ENCODE measurements at regions not wholly inside any gene's neighbourhood (a gene's known extent, or its start where the extent isn't known, plus 50 kb on each side); places are given as distances from the start of the nearest gene placed in this dataset.

DNA sequence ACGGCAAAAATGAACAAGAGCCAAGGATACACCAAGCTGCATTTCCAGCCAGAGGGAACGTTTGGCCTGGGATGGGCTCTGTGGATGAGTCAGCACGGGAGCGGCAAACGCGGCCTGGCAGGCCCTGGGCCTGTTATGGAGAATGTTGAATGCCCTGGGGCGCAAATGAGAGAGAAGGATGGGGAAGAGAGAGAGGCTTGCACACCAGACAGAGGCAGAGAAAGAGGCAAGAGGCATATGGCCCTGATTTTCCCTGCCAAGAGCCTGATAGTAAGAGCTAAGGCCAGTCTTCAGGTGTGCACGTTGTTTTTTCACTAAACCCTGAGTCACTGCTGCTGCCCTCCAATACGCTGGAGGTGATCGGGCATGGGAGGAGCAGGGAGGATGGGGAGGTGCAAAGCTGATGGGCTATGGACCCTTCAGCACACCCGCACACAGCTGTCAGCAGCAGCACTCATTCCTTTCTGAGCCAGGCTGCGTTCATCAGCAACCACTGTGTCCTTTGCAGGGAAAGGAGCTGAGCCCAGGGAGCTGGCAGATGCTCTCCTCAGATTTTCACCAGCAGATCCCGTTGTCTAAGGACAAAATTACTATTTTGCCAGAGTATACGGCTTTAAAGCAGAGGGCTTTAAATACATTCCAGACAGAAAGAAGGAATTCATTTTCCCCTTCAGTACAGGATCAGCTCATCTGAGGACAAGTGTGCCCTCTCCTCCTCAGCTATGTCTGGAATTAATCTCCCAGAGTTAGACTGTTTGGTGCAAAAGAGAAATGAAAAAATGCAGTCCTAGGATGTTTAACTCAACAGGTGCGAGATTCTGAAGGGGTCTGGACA lies 61.7 kb upstream of the SLC22A23 start:
- peaks cover 0 to 2% of the 10 kb centered on the region in 2 donors for H3K9me3 Mint-ChIP-seq
- no peaks in the 10 kb centered on the region for H3K36me3 Mint-ChIP-seq
- H3K4me1 Mint-ChIP-seq = no peaks in the 10 kb centered on the region
- H3K4me3 Mint-ChIP-seq = no peak overlapping the region
- H3K27ac Mint-ChIP-seq = no peak overlapping the region
- DNase-seq (no peak), ATAC-seq (replicated peaks) (no peak)
- peaks cover 18 to 19% of the 10 kb centered on the region in 2 donors for H3K27me3 Mint-ChIP-seq

DNA sequence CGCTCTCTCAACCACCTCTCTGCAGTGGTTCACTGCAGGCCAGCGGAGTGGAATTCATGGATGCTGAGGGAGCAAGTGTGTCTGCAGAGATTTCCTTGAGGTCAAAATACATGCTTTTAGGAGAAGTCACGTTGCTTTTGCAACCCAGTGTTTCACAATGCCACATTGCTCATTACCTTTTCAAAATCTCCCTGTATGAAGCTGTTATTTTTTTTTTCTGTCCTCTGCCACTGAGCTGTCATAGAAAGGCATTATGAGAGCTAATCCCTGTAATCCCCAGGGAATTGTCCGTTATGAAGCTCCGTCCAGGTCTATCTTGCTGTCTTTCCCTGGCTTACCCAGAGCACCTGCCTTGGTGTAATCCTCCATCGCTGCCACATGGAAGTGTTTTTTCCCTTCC lies 60.5 kb upstream of the SLC22A23 start:
- Mint-ChIP-seq H3K4me1 (no peaks in the 10 kb centered on the region), H3K4me3 (no peak overlapping the region), H3K27me3 (peaks cover 24 to 29% of the 10 kb centered on the region in 2 donors), H3K27ac (no peak overlapping the region), H3K36me3 (no peaks in the 10 kb centered on the region), H3K9me3 (peaks cover 0 to 2% of the 10 kb centered on the region in 2 donors)
- no peak for DNase-seq
- no peak for ATAC-seq (replicated peaks)

DNA sequence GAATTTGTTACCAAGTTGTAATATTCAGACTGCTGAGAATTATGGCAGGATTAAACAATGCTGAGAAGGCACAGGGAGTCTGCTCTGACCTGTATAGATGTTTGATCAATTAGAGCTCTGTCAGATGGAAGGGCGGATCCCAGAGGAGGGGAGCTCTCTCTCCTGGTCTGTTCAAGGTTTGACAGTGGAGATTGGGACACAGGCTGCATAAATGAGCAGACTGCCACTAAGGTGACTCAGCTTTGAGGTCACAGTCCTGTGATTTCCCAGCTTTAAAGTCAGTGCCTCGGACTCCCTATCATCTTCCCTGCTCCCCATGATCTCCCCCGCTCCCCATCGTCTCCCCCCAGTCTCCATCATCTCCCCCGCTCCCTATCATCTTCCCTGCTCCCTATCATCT lies 59.2 kb upstream of the SLC22A23 start:
- ATAC-seq (replicated peaks) (no peak), DNase-seq (no peak)
- Mint-ChIP-seq H3K36me3 (no peaks in the 10 kb centered on the region), H3K4me1 (no peaks in the 10 kb centered on the region), H3K27ac (no peak overlapping the region), H3K27me3 (peaks cover 25 to 31% of the 10 kb centered on the region in 2 donors), H3K4me3 (no peak overlapping the region), H3K9me3 (peaks cover 0 to 2% of the 10 kb centered on the region in 2 donors)

DNA sequence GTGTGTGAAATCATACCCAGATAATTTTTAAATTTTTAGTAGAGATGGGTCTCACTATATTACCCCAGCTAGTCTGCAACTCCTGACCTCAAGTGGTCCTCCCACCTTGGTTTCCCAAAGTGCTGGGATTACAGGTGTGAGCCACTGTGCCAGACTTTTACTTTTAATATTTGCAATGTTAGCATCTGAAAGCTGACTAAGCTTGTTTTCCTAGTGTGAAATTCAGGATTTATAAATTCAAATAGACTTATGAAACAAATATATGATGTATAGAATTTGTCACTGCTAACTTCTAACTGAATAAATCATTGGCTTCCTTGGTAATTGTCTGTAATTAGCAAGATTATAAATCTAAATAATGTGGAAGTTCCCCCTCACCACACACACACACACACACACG lies 58.8 kb upstream of the SLC22A23 start:
- Mint-ChIP-seq H3K4me1 (no peaks in the 10 kb centered on the region), H3K4me3 (no peak overlapping the region)
- no peak for ATAC-seq (replicated peaks)

DNA sequence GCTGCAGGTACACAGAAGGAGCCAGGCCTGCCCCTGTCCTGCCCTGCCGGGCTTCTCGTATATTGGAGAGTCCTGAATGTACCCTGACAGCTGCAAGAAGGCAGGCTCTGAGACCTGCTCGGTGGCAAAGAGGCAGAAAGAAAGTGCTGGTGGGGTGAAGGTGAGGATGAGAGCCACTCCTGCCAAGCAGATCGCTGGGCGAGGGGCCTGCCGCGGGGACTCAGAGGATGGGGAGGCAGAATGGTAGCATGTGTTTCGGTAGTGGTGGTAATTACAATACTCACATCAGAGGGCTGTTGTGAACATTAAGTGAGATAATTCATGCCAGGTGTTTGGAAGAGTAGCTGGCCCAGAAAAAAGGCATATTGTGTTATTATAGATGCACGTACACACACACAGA lies 56.6 kb upstream of the SLC22A23 start:
- H3K4me1 Mint-ChIP-seq = no peaks in the 10 kb centered on the region
- ATAC-seq (replicated peaks) (no peak), DNase-seq (no peak)
- H3K9me3 Mint-ChIP-seq = peaks cover 0 to 2% of the 10 kb centered on the region in 2 donors
- H3K36me3 Mint-ChIP-seq = no peaks in the 10 kb centered on the region
- peaks cover 20 to 30% of the 10 kb centered on the region in 2 donors for H3K27me3 Mint-ChIP-seq
- H3K4me3 Mint-ChIP-seq = no peak overlapping the region
- H3K27ac Mint-ChIP-seq = no peak overlapping the region

More for the DNA sequence above, 58.8 kb upstream of the SLC22A23 start:
- Mint-ChIP-seq H3K27me3 (peaks cover 25 to 35% of the 10 kb centered on the region in 2 donors), H3K27ac (no peak overlapping the region), H3K36me3 (no peaks in the 10 kb centered on the region), H3K9me3 (peaks cover 0 to 2% of the 10 kb centered on the region in 2 donors)
- DNase-seq = no peak

DNA sequence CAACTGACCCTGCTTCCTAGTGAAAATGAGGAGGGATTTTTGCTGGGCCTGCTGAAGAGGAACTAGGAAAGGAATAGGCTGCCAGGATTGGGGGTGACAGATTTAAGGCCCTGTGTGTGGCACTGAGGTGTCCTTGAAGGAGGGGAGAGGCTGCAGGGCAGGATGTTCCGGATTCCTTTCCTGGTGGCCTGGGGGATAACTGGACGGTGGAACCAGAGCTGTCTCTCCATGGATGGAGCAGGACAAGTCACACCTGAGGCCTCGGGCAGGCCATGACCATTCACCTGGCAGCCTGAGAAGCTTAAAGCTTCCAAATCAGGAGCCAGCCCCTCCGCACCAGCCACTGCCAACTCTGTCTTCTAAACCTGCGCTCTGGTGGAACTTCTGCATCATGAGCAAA lies 56.0 kb upstream of the SLC22A23 start:
- no peak for DNase-seq
- Mint-ChIP-seq H3K4me1 (no peaks in the 10 kb centered on the region), H3K27ac (no peak overlapping the region), H3K27me3 (peaks cover 20 to 27% of the 10 kb centered on the region in 2 donors), H3K4me3 (no peak overlapping the region), H3K36me3 (no peaks in the 10 kb centered on the region), H3K9me3 (peaks cover 0 to 2% of the 10 kb centered on the region in 2 donors)
- ATAC-seq (replicated peaks) = no peak

DNA sequence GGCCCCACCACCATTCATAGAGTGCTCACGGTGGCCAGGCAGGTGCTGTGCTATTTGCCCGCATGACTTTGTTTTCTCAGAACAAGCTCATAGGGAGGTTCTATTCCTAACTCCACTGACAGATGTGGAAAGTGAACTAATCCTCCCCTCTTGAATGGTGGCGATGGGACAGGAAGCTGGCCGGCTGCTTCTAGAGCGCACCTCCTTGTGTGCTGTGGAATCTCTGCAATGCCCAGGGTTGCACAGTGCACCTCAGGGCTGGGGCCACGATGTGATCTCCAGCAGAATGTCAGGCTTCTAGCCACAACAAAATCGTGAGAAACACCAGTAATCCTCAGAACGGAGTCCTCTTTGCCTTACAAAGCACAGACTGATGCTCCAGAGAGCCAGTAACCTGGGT lies 53.8 kb upstream of the SLC22A23 start:
- H3K4me3 Mint-ChIP-seq = no peak overlapping the region
- no peaks in the 10 kb centered on the region for H3K4me1 Mint-ChIP-seq
- H3K27ac Mint-ChIP-seq = no peak overlapping the region
- peaks cover 32% of the 10 kb centered on the region in 2 donors for H3K27me3 Mint-ChIP-seq
- no peaks in the 10 kb centered on the region for H3K36me3 Mint-ChIP-seq
- no peak for ATAC-seq (replicated peaks)
- H3K9me3 Mint-ChIP-seq = no peaks in the 10 kb centered on the region
- DNase-seq = no peak

DNA sequence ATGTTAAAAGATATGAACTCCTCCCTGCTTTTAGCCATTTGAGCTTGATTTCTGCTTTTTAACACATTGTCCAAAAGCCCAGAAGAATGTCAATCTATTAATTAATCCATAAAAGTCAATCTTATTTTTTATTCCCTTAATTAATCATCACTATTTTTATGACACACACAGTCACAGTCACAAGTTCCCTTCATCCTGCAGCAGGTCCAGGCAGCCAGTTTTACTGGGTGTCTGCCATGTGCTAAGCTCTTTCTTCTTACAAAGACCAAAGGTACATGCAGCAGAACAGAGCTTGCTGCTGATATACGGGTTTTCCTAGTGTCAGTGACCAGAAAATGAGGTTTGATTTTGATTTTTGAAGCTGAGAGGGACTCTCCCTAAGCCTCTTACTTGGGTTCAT lies 53.3 kb upstream of the SLC22A23 start:
- Mint-ChIP-seq H3K4me3 (no peak overlapping the region), H3K9me3 (no peaks in the 10 kb centered on the region), H3K4me1 (no peaks in the 10 kb centered on the region), H3K36me3 (no peaks in the 10 kb centered on the region), H3K27me3 (peaks cover 32 to 35% of the 10 kb centered on the region in 2 donors), H3K27ac (no peak overlapping the region)
- ATAC-seq (replicated peaks) (no peak), DNase-seq (no peak)

DNA sequence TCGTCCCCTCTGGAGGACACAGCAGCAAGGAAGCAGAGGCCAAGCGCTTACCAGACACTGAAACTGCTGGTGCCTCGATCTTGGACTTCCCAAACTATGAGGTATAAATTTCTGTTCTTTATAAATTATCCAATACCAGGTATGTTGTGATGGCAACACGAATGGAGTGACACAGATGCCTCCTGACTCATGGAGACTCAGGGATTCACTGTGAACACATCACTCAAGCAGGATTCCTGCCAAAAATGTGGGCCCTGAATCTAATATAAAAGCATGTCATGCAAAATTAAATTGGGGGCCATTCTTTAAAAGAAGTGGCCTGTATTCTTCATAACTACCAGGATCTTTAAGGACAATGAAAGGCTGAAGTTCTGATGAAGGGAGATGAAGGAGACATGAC lies 52.5 kb upstream of the SLC22A23 start:
- DNase-seq = no peak
- no peak overlapping the region for H3K27ac Mint-ChIP-seq
- no peak for ATAC-seq (replicated peaks)
- peaks cover 32 to 34% of the 10 kb centered on the region in 2 donors for H3K27me3 Mint-ChIP-seq
- H3K4me3 Mint-ChIP-seq = no peak overlapping the region
- no peaks in the 10 kb centered on the region for H3K4me1 Mint-ChIP-seq
- no peaks in the 10 kb centered on the region for H3K36me3 Mint-ChIP-seq
- peaks cover 3 to 5% of the 10 kb centered on the region in 2 donors for H3K9me3 Mint-ChIP-seq

DNA sequence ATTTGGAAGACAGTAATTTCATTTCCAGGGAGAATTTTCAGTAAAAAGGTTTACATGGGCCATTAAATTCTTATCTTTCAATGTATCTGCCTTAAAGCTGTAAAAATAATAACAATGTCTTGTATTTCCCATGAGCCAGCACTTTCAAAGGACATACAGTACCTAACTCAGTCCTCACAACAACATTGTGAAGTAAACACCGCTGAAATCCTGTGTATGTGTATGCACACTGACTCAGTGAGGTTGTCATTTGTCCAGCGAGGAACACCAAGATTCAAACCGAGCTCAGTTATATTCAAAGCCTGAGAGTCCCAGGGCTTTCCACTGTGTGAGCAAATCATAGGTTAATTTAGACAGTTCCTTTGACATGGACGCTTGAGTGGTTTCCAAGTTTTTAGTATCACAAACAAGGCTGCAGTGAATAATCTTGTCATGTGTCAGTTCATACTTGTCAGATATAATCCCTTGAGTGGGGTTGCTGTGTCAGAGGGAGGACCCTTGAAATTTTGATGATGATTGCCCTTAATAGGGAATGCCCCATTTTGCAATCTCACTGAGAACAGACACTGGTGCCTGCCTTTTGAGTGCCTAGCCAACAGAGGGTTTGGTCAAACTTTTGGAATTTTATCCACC lies 50.0 kb upstream of the SLC22A23 start:
- H3K9me3 Mint-ChIP-seq = peaks cover 3 to 5% of the 10 kb centered on the region in 2 donors
- peaks cover 23 to 26% of the 10 kb centered on the region in 2 donors for H3K27me3 Mint-ChIP-seq
- ATAC-seq (replicated peaks) = no peak
- H3K4me1 Mint-ChIP-seq = no peaks in the 10 kb centered on the region
- DNase-seq = no peak
- no peaks in the 10 kb centered on the region for H3K36me3 Mint-ChIP-seq
- H3K27ac Mint-ChIP-seq = no peak overlapping the region
- no peak overlapping the region for H3K4me3 Mint-ChIP-seq

Data from stimulated activated naive B cell treated with anti-CD40 and anti-IgM and Interleukin-4, amounts not matched to agents 10 μg/mL and 1 μg/mL and 100 μg/mL, for 72 hours (primary cell).